ENCODE measurements at regions not wholly inside any gene's neighbourhood (a gene's known extent, or its start where the extent isn't known, plus 50 kb on each side); places are given as distances from the start of the nearest gene placed in this dataset.

DNA sequence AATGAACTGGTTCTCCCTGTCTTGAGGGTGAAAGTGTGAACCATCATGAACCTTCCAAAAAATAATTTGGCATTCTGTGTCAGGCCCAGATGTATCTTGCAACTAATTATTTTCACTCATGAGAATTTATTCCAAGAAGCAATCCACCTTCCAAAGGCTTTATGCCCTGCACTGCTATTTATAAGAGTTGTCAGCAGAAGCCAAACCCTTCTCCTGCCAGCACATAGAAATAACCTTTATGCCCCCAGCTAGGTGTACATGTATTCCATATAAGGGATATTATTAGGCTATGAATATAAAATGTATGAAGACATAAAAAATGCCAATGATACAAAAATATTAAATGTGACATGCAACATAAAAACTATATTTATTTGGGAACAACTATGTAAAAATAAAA, 69.0 kb upstream of the GDF10 start:
- DNase-seq (ENCODE audit: low read depth) = no peak

DNA sequence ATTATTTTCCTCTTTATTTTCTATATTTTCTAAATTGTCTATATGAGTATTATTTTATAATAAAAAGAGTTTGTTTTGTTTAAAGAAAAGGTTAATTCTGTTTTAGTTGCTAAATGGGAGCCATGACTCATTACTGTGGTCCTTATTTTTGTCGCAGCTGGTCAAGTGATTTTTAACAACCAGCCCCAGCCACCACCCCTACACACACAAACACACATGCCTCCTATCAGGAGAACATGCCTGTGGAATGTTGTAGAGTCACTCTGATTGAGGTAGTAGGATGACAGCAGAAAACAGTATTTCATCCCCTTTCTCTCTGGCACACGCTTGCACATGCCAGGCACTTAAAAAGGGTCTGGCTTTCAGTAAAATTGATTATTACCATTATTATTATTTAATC, 68.6 kb upstream of the GDF10 start:
- DNase-seq (ENCODE audit: low read depth) = no peak

DNA sequence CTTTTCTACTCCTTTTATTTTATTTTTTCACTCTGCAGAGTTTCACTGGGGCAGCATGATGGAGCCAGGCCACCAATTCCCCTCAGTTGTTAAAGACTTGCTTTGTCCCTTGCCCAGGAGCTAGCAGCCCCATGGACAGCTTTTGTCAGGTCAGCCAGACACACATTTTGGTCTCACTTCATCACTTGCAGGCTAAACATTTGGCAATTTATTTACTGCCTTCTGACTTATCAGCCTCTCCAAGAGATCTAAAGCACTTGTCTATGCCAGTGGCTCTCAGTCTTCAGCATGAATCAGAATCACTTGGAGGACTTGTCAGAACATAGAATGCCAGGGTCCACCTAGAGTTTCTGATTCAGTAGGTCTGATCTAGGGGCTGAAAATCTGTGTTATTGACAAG, 66.4 kb upstream of the GDF10 start:
- no peak for DNase-seq (ENCODE audit: low read depth)

DNA sequence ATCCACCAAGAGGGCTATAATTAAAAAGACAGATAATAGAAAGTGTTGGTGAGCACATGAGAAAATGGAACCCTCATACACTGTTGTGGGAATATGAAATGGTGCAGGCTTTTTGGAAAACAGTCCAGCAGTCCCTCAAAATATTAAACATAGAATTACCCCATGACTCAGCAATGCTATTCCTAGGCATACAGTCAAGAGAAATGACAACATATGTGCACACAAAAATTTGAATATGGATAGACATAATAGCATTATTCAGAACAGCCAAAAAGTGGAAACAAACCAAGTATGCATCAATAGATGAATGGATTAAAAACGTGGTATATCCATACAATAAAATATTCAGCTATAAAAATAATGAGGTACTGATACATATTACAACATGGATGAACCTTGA, 64.5 kb upstream of the GDF10 start:
- DNase-seq (ENCODE audit: low read depth) = no peak

DNA sequence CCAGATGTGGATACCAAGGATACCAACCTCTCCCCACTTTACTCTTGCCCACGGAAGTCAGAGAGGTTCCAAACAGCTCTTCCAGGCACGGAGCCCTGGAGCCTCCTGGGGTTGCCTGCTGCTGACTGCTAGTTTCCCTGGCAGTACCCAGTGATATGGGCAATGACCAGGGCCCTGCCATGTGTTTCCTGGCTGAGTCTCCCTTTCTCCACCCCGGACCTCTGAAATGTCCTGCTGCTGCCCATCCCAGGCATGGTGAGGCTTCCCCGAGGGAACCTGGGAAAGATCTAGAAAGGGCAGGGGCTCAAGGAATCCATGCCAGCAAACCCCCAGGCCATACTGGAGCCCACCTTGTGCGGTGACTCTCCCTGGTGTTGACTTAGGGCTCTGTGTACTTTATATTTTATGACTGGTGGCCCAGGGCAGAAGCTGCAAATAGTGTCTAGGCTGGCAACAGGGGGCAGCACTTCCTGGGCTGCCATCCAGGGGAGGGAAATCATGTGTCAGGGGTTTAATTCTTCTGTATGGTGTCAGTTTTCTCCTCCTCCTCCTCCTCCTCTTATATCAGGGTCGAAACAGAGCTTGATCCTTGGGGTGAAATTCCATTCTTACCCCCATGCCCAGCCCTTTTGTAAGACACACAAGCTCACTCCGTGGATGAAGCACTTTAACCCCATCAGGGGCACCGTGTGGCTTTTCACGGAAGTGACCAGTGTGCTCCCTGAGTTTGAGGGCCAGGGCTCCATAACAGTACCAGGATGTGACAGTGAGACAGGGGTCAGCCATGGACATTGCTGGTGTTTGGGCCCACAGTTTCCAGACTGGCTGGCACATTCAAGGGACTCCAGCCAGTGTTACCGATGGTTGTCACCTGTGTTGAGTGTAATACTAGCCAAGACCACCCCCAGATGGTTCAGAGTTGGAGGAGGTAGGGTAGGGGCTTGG, 62.4 kb upstream of the GDF10 start:
- DNase-seq (ENCODE audit: low read depth) = no peak

DNA sequence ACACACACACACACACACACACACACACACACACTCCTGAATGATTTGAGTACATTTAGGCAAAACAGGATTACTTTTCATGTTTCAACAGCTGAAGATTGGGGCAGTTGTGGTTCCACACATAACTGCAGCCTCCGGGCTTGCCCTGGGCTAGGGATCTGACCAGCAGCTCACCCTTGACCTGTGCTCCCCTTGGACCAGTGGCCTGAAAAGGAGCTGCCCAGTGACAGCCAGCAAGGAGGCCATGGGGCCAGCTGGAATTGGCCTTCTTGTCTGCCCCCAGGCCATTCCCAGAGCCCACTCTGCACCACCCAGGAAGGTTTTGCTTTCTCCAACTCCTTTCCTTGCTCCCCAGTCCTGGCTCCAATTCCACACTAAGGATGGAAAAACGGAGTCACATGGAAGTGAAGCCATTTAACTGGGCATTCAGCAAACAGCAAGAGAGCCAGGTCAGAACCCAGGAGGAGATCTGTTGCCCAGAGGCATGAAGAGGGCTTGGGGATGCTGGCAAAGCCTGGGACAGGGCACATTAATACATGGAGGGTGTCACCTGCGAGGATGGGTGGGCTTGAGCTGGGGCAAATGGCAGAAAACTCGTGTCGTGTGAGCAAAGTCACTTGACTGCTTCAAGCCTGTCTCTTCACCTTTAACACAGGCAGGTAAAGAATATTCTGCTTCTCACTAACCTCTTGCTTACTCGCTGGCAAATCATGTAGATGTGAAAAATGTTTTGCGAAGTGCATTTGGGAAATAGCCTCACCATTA, 61.5 kb upstream of the GDF10 start:
- no peak for DNase-seq (ENCODE audit: low read depth)

DNA sequence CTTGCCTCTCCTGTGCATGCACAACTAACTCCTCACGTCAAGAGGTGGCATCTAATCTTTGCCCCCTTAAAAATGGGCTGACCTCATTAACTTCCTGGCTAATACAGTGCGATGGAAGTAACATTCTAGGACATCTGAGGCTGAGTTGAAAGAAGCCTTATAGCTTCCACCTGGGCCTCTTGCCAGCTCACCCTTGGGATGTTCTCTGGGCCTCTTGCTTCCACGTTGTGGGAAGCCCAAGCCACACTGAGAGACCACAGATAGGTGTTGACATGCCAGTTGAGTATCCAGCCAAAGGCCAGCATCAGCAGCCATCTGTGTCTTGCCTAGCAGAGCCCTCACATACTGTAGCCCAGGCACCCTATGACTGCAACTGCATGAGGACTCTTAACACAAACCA, 60.8 kb upstream of the GDF10 start:
- DNase-seq (ENCODE audit: low read depth) = no peak

DNA sequence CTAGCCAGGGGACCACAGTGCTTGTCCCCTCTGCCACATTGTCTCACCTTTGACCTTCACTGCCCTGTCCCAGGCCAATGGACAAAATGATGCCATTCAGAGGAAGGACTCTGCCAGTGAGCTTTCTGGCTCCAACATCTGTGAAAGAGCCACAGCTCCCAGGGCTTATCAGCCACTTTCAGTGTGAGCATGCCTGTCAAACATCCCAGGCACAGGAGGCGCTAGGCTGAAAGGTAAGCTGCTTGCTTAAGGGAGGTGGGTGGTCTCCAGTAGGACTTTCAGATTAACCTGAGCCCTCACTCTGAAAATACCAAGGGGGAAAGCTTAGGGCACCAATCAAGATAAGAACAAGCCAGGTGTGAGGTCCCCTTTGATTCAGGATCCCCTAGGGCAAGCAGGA, 59.8 kb upstream of the GDF10 start:
- DNase-seq (ENCODE audit: low read depth) = no peak

DNA sequence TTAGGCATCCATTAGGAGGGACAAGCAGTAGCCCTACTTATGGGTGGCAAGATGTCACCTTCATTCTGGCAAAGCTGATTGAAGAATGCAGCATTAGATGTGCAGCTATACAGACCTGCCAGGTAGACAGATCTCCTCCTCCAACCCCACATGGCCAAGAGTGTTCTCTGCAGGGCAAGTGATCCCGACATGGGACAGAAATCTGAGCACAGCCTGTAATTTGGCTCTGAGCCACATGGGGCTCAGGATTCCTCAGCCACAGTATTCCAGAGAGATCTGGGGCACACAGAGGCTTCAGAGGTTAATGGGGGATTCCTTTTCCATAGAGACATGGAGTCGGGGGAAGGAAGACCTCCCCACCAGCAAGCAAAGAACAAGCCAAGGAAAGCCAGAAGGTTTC, 58.7 kb upstream of the GDF10 start:
- no peak for DNase-seq (ENCODE audit: low read depth)

DNA sequence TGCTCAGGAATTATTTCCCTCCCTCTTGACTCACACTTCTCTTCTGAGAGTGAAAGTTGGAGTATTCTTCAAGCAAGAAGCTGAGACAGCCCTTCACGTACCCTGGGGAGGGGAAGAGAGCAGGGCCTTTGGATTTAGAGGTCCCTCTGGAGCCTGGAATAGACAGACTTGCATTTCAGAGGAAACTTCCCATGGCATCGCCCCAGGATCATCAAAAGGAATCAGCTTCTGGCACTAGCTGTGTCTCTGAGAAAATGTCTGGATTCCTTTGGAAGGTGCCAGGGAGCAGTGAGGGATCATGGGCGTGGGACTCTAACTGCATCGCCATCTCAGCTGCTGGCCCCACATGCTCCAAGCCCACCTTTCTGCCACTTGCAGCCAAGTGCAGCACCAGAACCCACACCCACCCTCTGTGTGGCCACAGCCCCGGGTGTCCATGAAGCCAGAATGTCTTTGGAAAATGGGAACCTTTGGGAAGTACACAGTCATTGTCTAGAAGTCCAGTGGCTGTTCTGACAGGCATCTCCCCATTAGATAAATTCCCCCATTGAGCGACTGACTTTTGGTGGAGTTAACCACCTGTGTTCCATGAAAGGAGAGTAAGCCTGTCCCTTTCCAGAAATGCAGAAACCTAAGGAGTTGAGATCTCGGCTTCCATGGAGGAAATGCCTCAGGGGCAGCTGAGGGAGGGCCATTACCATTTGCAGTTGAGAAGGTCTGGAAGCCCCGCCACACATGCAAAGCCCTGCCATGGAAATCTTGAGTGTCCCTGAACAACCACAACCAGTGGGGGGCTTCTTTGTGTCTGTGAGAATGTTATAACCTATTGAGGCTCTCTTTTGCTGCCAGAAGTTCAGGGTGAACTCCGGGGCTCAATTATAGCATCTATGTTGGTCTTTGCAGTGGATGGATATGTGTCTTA, 57.8 kb upstream of the GDF10 start:
- DNase-seq (ENCODE audit: low read depth) = no peak

DNA sequence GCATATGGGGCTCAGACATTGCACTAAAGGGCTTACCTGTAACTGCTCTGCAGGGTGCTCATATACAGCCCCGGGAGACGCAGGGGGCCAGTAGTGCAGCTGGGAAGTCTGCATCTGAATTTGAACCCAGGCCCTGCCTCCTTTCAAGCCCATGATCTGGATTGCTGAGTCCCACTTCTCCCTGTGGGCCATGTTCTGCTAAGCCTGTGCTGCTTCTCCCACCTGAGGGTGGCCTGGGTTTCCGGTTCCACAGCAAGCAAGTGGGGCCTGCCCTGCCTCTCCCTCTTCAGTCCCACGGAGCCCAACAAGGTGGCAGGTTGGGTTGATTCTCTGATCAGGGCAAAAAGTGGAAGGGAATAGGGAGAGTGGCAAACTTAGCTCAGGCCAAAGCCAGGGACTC, 56.6 kb upstream of the GDF10 start:
- DNase-seq (ENCODE audit: low read depth) = no peak

DNA sequence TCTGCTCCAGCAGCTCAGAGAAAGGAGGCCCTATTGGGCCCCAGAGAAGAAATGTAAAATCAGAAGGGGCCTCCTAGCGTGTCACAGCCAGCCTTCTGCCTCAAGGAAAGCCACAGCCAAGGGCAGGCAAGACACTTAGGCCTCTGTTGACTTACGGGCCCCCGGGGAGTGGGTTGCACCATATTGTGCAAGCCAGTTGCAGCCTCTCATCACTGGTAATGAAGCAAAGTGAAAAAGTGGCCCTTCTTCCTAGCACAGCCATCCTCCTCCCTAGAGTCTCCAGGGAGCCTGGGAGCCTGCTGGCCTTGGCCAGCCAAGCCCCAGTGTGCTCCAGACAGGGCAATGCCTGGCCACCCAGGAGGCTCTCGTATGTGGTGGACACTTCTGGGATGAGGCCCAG, 56.2 kb upstream of the GDF10 start:
- no peak for DNase-seq (ENCODE audit: low read depth)

DNA sequence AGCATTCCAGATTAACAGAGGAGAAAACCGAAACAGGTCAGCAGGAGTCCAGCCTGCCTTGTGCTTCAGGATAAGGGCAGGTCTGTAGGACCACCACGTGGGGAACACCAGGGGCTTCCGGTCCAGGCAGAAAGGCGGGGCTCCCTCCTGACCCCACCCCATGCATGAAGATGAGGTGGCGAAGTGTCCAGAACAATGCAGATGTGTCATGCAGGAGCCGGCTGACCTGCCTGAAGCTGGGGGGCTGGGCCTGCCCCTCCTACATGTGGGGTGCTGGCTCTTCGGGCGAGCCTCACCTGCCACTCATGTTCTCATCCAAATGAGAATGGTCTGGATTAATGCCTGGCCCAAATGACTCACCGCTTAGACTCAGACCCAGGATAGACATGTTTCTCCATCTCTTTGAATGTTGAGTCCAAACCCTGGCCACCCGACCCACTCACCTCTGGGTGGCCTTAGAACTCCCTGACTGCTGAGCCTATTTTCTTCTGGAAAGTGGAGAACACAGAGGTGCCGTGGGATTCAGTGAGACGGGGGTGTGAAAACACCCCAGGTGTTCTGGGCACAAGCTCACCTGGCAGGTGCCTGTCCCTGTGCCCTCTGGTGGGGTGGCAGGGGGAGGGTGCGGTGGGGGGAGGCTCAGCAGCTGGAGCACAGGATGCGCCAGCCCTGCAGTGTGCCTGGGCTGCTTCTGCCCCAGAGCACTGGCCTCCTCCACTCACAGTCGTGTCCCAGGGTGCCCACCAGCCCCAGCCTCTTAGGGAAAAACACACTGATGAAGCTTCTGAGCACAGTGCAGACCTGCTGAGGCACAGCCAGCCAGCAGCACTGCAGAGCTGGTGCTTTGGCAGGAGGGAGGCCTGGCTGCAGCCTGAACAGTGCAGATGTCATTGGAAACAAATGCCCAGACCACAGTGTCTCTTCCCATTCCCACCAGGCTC, 55.2 kb upstream of the GDF10 start:
- DNase-seq (ENCODE audit: low read depth) = no peak

DNA sequence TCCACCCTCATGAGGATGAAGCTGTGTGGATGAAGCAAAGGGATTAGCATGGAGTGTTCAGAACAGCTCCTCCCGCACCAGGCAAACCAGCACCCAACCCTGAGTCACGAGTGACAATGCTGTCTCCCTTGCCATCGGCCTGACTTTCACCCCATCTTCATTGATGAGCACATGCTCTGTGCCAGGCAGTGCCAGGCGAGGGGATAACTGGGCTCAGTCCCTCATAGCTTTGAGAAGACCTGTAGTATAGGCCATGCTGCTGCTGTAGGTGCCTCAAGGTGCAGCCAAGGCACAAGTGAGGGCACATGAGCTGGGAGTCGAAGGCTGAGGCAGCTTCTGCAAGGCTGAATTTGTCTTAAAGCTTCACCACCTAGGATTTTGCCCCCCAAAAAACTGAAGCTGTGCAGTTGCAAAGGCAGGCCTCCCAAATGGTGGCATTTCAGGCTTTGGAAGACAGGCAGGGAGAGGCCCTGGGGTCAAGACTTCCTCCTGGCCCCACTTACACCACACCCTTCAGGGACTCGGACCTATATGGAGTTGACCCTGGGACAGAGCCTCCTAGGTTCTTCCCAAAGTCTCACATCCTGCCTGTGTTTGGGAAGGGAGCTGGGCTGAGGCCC, 54.2 kb upstream of the GDF10 start:
- DNase-seq (ENCODE audit: low read depth) = no peak

DNA sequence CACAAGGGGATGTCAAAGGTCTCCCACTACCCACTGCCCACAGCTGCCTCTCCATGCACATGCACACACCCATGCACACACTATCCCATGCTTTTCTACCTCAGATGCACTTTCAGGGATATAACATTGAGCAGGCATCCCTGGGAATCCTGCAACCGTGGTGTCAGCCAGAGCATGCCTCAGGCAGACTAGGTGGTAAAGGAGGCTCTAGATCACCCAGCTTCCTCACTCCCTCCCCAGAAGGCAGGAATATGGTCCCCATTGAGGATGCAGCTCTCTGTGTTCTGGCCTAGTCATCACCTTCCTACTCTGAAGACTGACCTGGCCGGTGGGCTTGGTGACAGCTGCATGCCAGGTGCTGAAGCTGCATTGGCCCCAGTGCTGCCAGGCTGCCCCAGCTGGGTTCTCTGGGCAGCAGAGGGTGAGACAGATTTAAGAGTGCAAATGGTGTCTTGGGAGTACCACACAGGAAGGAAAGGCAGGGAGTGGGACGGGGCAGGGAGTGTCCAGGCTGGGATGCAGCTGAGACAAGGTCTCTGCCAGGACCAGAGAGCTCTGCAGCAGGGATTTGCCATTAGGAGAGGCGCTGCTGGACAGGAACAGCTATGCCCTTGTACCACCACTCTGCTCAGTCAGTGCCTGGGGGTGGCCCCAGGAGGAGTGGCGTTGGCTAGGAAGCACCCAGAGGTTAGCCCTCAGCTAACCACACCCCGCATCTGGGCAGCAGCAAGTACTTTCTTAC, 53.4 kb upstream of the GDF10 start:
- DNase-seq (ENCODE audit: low read depth) = no peak

DNA sequence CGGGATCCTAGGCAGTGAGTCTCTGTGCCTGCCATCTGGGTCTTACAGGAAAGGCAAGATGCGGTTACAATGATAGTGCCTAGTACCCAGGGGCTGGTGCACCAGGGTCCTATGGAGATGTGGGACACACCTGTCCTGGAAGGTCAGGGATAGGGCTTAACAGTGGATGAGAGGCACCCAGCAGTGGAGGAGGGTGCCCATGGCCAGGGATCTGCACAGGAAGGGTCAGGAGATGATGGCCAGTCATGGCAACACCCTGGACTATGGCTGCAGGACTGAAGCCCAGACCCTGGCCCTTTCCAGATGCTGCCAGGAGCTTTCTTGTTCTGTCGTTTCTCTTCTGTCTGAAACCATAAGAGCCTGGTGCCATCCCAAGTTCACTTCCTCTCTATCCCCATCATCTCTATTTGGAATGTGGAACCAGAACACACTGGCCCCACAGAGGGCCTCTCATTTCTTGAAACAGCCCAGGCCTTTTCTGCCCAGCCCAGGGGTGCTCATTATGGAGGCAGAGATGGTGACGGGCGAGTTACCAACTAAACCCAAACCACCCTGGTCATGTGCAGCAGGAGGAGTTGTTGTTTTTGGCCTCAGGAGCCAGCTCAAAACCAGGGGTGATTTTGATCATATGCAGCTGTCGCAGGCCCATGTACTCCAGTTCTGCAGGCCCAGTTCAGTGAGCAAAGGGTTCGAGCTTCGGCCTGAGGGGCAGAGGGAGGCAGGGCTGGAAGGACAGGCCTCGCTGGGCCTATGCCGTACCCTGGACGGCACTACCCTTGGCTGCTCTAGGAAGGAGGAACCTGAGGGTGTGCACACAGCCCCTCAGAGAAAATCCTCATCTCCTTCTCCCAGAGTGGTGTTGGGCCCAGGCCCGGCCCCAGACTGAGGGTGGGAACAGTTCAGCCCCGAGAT, 52.6 kb upstream of the GDF10 start:
- DNase-seq (ENCODE audit: low read depth) = no peak

DNA sequence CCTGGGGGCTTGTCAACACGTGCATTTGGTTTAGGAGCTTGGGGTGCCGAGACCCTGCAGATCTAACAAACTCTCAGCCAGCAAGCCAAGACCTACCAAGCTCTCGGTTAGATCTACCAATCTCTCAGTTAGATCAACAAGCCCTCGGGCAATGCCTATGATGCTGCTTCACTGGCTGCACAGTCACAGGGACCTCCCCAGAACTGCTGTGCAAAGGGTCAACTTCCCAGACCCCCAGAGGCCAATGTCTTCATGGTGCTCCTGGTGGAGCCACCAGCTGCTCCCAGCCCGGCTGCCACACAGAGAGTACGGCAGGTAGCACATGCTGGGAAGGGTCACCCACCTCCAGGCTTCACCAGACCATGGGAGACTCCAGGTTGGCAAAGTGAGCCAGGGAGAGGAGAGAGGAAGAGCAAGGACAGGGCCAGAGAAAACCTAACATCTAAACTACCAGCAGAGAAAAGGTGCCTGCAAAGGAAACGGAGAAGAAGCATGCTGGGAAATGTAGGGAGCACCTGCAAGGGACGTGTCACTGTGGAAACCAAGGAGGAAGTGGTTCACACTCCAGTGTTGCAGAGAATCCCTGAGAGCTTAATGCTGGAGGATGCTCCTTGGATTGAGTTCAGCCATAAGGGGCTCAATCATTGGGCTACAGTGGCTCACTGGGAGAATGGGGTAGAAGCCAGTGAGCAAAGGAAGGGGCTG, 51.5 kb upstream of the GDF10 start:
- no peak for DNase-seq (ENCODE audit: low read depth)

DNA sequence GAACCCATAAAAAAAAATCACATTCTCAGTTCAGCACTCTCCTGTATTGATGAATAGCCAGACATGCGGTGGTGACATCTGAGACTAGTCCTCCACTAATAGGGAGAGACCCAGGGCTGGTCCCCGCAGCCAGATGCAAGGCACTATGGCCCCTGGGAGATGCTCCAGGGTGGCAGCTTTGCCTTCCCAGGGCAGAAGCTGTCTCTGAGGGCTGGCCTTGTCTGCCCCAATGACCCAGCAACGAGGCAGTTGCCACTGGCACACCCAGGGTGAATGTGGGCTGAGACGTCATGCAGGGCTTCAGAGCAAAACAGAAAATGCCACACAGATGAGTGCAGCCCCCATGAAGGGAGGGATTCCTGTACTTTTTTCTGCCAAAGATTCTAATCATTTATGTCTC, 50.1 kb upstream of the GDF10 start:
- DNase-seq (ENCODE audit: low read depth) = no peak
